NCI-H146 treated with DMSO at 0.1 percent for 48 hours (cell line): ENCODE measurements at regions not wholly inside any gene's neighbourhood (a gene's known extent, or its start where the extent isn't known, plus 50 kb on each side); places are given as distances from the start of the nearest gene placed in this dataset.
"Not testable (repeated sequence)": the region's sequence is repeated elsewhere in the genome, so short reads cannot be mapped to it uniquely, and the experiment has no call there.

Experiments used
- DNase-seq: peaks from one replicate; lab custom pipeline; 2025; ENCODE audit not compliant: unreplicated experiment; lab: John Stamatoyannopoulos, UW

DNA sequence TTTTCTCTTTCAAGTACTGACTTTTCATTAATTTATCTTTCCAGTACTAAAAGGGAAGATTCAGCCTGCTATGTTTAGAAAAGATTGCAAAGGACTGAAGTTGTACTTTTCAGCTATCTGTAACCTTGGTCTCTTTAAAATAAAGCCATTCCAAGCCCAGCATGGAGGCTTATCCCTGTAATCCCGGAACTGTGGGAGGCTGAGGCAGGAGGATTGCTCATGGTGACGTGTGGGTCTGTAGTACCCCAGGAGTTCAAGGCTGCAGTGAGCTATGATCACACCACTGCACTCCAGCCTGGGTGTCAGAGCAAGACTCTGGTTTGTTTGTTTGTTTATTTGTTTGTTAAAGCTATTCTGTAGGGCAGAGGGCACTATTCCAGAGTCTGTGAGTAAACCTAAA is 50.6 kb upstream of the TMEM170B start:
- no peak for DNase-seq

DNA sequence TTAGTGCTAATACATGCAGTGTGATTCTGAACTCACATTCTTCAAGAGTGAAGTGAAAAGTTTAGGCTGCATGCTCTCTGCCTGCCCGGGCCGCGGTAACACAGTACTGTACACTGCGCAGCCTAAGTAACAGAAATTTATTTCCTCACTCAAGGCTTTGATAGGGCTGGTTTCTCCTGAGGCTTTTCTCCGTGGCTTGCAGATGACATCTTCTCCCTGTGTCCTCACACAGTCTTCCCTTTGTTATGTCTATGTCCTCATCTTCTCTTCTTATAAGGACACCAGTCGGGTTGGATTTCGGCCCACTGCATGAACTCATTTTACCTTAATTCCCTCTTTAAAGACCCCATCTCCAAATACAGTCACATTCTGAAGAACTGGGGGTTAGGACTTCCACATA is 51.1 kb upstream of the TMEM170B start:
- DNase-seq, result no peak

DNA sequence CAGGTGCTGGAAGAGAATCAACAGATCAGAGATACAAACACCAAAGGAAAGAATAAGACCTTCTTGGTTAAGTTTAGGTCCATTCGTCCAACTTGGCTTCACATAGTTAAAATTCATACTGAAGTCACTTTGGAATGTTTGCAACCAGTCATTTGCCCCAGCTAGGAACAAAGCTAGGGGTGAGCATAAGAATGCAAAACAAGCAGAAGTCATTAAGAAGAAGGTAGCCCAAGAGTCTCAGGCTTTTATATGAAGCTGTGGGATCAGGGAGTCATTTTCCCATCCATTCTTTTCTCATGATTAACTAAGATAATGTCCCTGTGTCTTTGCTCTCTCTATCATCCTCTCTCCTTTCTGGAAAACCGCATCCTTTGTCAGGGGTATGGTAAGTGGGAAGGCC is 51.5 kb upstream of the TMEM170B start:
- DNase-seq, result no peak

DNA sequence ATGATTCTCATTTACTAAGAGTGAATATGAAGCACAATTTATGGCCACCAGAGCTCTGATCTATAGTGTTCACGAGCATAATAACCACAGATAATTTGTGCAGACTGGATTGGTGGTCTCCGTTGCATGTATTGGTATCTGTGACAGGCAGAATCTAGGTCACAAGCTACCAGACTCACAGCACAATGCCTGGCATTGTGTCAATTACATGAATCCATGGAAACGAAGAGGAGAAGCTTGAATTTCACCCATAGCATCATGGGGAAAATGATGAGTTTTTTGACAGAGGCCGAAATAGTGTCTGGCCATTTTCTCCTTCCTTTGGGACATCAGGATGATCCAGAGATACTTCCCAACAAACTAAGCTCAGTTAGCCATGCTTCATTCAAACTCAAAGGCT is 52.3 kb upstream of the TMEM170B start:
- no peak for DNase-seq

DNA sequence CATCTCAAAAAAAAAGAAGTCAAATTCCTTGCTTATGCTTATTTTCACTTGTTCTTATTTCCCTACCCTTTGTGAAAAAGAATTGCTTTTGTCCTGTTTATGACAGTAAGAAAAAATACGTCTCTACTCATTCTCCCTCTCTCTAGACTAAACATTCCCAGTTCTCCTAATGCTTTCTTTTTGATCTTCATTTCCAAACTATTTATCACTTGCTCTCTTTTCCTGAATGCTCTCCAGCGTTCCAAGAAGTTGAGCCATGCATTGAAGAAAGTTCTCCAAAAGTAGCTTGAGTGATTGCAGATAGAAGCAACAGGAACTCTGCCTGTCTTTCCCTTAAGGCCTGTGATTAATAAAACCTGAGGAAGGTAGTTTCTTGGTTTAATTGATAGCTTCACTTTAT is 53.1 kb upstream of the TMEM170B start:
- DNase-seq, result no peak

DNA sequence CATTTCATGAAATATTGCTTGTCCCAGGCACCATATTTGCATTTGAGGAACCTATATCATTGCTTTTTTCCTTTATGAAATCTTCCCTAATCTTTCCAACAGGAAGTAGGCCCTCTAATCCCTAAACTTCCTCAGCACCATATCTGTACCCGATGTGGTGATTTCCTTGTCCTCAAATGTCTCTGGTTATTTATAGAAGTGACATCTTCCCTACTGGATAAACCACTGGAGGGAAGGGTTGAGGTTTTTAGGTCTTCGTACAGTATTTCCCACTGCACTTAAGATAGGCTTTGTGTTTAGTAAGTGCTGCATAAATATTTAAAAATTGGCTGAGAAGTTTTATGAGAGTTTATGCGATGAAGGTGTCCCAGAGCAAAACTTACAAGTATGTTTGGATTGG is 54.9 kb upstream of the TMEM170B start:
- no peak for DNase-seq

DNA sequence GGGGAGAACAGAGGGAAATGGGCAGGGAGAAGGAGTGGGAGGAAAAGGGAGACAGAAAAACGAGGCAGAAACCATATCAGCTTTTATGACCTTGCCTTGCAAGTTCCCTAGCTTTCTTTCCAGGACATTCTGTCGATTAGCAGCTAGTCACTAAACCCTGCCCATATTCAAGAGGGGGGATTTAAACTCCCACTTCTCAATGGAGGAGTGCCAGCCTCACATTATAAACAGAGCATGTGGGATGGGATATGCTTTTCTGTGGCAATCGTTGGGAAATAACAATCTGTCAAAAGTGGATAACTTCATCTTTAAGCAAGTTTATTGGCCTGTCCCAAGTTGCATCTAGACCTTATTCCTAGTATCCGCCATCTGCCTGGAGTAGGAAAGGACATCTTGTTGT is 57.0 kb upstream of the TMEM170B start:
- DNase-seq, result no peak

DNA sequence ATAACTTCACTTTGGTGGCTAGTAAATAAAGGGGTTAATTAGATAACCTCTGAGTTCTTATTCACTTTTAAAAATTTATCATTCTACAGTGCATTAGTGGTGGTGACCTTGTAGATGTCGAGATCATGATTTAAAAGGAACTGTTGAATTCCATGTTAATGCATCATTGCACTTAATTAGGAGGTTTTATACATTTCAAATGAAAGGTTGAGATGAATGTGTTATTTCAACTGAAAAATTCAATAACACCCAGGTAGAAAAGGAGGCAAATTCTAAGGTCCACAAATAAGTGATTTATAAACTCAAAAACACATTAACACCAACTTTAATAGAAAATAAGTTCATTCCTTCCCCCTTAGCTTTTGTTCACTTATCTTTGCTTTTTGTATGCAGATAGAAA is 58.3 kb upstream of the TMEM170B start:
- DNase-seq, result no peak

DNA sequence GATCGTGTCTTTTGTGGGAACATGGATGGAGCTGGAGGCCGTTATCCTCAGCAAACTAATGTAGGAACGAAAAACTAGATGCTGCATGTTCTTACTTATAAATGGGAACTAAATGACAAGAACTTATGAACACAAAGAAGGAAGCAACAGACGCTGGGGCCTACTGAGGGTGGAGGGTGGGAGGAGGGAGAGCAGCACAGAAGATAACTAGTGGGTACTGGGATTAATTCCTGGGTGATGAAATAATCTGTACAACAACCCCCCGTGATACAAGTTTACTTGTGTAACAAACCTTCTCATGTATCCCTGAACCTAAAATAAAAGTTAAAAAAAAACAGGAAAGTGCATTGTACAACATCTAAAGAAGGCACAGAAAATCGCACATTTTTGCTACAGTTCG is 59.0 kb upstream of the TMEM170B start:
- DNase-seq, result no peak

DNA sequence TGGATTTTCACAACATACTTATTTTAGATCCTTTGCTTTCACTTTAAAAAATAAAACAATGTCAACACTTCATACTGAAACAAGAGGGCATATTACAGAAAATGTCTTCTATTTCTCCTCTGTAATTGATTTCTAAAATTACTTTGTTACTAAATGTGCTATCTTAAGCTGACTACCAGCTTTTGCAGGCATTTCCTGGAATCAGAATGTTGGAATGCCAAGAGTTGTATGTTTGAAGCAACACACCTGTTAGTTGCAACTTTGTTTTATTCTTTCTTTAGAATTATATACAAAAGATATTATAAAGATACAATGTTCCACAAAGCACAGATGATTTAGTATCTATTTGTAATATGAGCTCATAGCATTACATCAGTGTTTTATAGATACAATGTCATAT is 62.5 kb upstream of the TMEM170B start:
- DNase-seq, result no peak

DNA sequence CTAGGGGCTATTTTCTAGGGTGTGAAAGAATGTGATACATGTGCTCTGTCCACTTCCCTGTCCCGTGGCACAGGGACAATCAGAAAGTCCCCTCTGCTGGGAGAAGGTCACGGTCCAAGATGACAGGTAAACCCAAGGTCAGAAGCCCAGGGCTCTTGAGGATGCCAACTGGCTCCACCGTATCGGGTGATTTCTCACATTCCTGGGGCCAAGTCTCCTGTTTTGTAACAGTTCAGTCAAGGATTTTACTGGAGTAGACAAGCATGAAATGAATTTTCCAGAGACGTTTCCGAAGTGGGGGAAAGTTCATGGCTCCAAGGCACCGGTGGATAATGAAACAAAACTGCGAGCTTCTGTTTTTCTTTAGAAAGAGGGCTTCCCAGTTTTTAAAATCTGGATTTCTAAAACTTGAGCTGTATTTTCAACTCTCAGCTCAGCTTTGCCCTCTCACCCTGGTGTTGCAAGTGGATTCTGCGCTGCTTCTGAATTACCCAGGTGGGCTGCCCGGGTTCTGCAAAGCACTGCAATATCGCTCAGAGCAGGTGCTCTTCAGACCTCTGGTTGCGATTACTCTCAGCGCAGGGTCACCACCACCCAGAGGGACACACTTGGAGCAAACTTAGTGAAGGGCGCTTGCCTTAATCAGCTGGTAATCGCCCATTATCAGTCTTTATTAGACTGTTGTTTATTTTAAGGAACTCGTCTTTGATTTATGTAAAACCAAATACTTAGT is 64.4 kb upstream of the TMEM170B start:
- no peak for DNase-seq

DNA sequence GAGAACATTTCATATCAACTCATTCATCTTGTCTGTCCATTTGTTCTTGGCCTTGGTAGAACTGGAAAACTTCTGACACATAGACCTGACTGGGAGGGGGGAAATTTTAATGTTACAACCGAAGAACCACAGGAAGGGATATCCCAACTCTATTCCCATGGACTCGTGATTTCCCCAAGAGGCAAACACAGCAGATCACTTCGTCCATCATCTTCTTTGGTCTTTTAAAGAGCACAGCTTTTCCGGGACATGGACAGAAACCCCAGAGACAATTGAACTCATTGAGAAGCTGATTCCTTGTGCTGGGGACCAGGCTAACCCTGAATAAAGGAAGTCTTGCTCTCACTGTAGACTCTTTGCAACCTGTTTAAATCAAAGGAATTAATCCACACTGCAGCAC is 66.3 kb upstream of the TMEM170B start:
- no peak for DNase-seq

DNA sequence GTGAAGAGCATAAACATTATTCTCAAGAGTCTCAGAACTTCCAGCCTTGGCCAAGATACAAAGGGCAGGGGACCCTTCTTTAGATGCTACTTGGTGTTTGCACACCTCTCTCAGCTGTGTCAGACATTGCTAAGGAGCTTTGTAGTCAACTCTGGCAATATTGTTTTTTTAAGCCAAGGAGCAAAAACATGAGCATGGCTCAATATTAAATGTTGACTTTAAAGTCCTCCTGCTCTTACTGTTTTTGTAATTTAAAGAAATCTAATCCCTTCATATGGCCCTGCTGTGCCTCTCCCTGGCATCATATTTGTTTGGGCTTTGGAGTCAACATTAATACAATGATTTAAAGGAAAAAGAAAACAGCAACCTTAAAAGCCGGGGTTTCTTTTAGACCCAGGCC is 67.9 kb upstream of the TMEM170B start:
- DNase-seq, result no peak

DNA sequence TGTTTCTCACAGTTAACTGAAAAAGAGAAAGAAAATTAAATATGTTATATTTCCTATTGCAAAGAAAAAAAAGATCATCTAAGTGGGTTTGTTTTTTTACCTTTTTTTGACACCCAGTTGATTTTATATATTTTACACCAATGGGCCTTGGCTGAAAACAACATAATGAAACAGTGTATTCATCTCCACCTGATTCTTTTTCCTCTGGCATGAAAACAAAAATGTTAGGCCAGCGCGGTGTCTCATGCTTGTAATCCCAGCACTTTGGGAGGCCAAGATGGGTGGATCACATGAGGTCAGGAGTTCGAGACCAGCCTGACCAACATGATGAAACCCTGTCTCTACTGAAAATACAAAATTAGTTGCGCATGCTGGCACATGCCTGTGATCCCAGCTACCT is 69.3 kb upstream of the TMEM170B start:
- DNase-seq, result not testable (repeated sequence)

DNA sequence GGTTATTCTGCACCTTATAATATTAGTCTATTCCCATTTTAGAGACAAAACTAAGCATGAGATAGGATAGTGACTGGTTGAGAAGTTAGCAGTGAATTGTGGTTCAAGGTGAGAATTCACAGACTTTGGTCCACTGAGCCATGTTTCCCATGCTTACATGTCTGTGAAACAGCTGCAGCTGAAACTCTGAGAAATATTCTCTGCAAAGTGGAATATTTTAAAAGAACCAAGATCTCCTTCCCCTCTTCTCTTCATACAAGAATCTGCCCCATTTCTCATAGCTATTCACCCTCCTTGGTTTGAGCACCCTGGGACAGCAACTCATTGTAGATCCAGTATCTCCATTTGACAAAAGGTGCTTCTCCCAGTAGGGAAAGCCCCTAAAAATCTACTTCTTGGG is 70.2 kb upstream of the TMEM170B start:
- no peak for DNase-seq

DNA sequence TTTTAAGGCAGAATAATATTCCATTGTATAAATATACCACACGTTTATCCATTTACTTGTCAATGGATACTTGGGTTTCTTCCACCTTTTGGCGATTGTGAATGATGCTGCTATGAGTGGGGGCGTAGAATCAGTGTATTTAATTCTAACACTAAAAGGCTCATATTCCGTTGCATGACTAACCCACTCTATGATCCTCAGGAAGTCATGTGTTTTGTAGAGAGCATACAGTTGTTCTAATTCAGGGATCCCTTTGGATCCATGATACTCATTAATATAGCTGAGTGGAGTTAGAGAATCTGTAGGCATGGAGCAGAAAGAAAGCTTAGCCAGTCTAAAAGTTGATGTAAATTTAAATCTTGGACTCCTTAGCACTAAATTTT is 74.2 kb upstream of the TMEM170B start:
- no peak for DNase-seq

DNA sequence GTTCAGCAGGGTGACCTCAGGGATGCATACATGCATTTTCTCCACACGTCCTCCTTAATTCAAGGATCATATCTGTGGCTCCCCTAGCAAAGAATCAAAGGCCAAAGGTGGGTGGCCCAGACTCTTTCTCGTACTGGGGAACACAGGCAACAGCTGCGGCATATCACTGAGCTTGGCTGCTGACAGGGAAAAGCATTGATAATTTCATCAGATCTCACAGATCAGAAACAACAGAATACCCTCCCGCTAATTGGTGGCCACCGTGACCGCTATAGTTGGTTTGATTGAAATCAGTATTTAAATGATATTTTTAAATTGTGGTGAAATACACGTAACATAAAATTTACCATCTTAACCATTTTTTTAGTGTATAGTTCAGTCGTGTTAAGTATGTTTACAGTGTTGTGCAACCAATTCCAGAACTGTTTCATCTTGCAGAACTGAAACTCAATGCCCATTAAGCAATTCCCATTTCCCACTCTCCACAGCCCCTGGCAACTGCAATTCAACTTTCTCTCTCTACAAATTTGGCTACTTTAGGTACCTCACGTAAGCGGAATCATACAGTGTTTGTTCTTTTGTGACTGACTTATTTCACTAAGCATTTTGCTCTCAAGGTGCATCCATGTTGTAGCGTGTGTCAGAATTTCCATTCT is 74.7 kb upstream of the TMEM170B start:
- DNase-seq, result no peak

DNA sequence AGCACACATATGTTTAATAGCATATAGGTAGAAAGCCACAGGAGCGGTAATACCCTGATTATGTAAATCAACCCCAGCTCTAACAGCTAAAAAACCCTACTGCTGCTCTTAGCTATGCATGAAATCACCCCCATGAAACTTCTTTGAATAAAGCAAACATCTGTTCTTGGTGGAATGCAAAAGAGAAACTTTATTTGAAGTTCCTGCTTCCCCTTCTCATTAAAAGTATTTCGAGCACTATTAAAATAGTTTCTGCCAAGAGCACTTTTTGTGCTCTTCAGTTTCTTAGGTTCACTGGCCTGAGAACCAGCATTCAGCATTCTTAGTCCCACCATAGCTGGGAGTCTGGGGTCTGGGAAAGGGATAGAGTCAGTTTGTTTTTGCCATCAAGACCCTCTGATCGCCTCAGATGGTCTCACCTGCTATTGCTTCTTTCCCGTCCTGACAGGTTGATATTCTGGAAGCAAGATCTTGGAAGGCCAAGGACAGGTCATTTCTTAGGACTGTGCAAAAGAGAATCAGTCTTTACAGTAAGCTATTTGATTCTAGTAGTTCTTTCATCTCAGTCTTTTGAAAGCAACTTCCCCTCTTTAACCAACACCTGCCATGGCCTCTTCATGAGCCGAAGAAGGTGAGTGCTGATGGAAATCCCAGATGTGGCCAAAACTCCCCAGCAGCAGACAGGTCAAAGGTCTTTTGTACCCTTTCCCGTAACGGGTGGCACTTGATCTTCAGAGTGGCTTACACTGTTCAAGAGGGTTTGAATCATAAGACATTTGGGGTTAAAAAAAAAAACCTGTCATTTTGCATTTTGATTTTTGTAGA is 76.5 kb upstream of the TMEM170B start:
- no peak for DNase-seq

DNA sequence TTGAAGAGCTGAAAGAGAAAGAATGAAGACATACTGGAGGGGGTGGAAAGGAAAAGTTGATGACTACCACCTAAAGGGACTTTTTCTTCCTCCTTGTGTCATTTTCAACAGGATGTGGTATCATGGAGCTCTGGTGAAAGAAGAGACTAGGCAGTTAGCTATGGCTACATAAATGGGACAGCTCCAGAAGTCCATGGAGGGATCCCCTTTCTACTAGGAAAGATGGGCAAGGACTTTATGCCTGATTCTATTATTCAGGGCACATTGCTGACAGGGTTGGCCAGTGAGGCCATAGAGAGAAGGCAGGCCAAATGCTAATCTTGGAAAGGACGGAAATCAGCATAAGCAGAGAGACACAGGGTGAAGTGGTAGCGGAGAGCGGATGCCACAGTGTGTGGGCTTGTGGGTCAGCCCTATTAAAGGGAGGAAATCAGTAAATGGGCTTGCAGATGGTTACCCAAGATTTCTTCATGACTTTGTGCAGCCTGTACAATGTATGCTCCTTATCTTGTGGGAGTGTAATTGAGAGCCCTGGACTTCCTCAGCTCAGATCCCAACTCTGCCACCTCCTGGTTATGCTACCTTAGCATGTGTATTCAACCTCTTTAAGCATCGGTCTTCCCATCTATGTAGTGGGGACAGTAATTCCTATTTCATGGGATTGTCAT is 77.4 kb upstream of the TMEM170B start:
- DNase-seq, result no peak

DNA sequence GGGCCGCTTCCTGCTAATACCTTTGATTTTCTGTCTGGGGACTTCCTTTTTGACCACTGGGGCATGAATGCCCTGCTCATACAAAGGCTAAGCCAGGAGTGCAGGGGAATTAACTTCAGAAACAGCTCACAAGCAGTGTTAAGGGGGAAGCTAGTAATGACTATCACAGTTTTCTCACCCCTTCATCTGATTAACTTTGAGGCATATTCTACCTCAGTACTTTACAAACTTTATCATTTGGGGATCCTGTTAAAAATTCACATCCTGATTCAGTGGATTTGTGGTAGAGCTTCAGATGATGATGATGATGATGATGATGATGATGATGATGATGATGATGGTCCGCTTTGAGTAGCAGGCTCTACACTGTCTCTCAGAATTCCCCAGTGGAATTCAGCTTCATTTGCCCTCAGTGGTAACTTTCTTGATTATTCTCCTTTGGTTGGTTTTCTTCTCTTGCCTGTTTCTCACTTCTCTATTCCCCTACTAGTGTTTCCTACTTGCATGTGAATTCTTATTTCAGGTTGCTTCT is 78.4 kb upstream of the TMEM170B start:
- no peak for DNase-seq

DNA sequence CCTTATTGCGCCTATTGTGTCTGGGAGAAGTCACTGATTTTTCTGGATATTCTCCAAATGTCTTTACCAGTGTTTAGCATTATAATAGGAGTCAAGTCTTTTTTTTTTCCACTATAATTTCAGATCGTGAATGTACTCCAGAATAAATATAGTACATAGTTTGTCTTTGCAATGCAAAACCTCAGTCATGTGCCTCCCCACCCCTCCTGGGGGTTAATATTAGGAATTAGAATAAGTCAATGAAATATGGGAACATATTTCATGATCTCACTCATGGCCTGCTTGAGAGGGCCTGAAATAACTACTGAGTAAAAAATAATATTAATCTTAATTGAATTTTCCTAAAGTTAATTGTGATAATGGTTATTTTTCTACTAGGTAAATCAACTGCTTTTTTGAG is 79.0 kb upstream of the TMEM170B start:
- DNase-seq, result no peak
